ENCODE measurements at regions not wholly inside any gene's neighbourhood (a gene's known extent, or its start where the extent isn't known, plus 50 kb on each side); places are given as distances from the start of the nearest gene placed in this dataset.
A peak's percentile ranks its signal among the peaks of the same experiment; 100 is the strongest.
"Not testable (repeated sequence)": the region's sequence is repeated elsewhere in the genome, so short reads cannot be mapped to it uniquely, and the experiment has no call there.

DNA sequence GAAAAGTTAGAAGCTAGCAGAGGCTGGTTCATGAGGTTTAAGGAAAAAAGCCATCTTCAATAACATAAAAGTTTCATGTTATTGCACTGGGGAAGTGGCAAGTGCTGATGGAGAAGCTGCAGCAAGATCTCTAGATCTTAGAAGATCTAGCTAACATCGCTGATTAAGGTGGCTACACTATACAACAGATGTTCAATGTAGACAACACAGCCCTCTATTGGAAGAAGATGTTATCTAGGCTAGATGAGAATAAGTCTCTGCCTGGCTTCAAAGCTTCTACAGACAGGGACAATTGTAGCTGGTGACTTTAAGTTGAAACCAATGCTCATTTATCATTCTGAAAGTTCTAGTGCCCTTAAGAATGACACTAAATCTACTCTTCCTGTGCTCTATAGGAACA, 310.3 kb downstream of the KLF13 start:
- DNase-seq; H3K36me3 ChIP-seq; H3K4me1 ChIP-seq; H3K27ac ChIP-seq; H3K4me3 ChIP-seq; H3K27me3 ChIP-seq; H3K9me3 ChIP-seq; intact Hi-C loops (cut with DNase I): not testable (repeated sequence)
- WGBS, 2 donors = 75 to 85% methylated on average over 1 of the region's 1 CpG

DNA sequence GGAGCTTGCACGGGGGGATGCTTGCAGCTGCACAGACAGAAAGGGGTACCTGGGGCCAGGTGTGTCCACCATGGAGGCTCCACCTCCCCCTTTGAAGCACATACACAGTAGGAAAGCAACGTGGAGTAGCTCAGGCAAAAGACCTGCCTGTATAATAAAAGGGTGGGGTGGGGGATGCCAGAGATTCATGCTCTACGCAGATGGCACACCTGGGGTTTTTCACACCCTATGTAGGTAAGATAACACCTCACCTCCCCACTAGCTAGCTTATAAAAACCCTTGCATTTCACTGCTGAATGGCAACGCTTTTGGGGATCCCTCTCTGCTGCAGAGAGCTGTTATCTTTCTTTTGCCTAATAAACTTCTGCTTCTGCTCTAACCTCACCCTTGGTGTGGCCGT, 317.3 kb downstream of the KLF13 start:
- H3K4me3 ChIP-seq; H3K9me3 ChIP-seq; DNase-seq; H3K36me3 ChIP-seq; H3K4me1 ChIP-seq; intact Hi-C loops (cut with DNase I); H3K27ac ChIP-seq; H3K27me3 ChIP-seq: not testable (repeated sequence)
- WGBS, 2 donors = 60 to 78% methylated on average over 3 of the region's 5 CpGs

GRCh38 chr15:31644761-31645160, 318.1 kb downstream of the KLF13 start:
- H3K4me1 ChIP-seq; H3K4me3 ChIP-seq; DNase-seq; H3K27me3 ChIP-seq; H3K27ac ChIP-seq; H3K36me3 ChIP-seq; intact Hi-C loops (cut with DNase I); H3K9me3 ChIP-seq: not testable (repeated sequence)
- 54 to 76% methylated on average over 3 of the region's 3 CpGs for WGBS, 2 donors

- H3K27me3 ChIP-seq; DNase-seq; H3K27ac ChIP-seq; H3K4me1 ChIP-seq; H3K9me3 ChIP-seq; H3K36me3 ChIP-seq; H3K4me3 ChIP-seq; intact Hi-C loops (cut with DNase I): not testable (repeated sequence)
- WGBS, 2 donors = 43 to 72% methylated on average over 3 to 4 of the region's 5 CpGs
These were observed 320.7 kb downstream of the KLF13 start for GRCh38 chr15:31647337-31647826.

DNA sequence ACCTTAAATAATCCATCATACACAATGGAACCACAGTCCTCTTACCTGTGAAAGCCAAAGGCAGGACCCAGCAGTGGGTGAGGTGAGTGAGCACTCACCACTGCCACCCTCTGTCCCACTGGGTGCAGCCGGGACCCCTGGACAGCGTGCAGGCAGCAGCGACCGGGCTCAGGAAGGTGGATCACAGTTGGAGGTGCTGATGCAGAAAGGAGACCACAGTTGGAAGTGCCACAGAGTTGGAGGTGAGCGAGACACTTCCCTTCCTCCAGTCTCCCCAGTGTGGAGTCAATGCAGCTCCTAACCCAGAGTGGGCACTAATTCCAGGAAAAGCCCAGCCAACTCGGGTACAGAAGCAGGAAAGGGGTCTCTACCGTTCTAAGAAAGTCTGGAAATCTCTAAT, 323.0 kb downstream of the KLF13 start:
- DNase-seq; H3K27ac ChIP-seq; H3K4me1 ChIP-seq; H3K9me3 ChIP-seq; intact Hi-C loops (cut with DNase I); H3K27me3 ChIP-seq; H3K4me3 ChIP-seq; H3K36me3 ChIP-seq: not testable (repeated sequence)
- 35 to 74% methylated on average over 3 to 5 of the region's 7 CpGs for WGBS, 2 donors

GRCh38 chr15:31650055-31650701, 323.5 kb downstream of the KLF13 start:
- intact Hi-C loops (cut with DNase I); DNase-seq: not testable (repeated sequence)

GRCh38 chr15:31656915-31657314, 330.3 kb downstream of the KLF13 start:
- DNase-seq; intact Hi-C loops (cut with DNase I); H3K4me3 ChIP-seq: not testable (repeated sequence)

More at GRCh38 chr15:31650055-31650701, 323.5 kb downstream of the KLF13 start:
- not testable (repeated sequence) for H3K4me1 ChIP-seq, H3K27me3 ChIP-seq, H3K36me3 ChIP-seq, H3K9me3 ChIP-seq, H3K27ac ChIP-seq, H3K4me3 ChIP-seq
- TF ChIP-seq, protein P1, sequence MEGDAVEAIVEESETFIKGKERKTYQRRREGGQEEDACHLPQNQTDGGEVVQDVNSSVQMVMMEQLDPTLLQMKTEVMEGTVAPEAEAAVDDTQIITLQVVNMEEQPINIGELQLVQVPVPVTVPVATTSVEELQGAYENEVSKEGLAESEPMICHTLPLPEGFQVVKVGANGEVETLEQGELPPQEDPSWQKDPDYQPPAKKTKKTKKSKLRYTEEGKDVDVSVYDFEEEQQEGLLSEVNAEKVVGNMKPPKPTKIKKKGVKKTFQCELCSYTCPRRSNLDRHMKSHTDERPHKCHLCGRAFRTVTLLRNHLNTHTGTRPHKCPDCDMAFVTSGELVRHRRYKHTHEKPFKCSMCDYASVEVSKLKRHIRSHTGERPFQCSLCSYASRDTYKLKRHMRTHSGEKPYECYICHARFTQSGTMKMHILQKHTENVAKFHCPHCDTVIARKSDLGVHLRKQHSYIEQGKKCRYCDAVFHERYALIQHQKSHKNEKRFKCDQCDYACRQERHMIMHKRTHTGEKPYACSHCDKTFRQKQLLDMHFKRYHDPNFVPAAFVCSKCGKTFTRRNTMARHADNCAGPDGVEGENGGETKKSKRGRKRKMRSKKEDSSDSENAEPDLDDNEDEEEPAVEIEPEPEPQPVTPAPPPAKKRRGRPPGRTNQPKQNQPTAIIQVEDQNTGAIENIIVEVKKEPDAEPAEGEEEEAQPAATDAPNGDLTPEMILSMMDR (IDR thresholded peaks at IDR 0.05) = peak in 1 of 6 experiments; percentile 29
- 0% methylated on average over 1 of the region's 6 CpGs; no CpG with 5 or more reads in 1 of the 2 donors for WGBS, 2 donors

DNA sequence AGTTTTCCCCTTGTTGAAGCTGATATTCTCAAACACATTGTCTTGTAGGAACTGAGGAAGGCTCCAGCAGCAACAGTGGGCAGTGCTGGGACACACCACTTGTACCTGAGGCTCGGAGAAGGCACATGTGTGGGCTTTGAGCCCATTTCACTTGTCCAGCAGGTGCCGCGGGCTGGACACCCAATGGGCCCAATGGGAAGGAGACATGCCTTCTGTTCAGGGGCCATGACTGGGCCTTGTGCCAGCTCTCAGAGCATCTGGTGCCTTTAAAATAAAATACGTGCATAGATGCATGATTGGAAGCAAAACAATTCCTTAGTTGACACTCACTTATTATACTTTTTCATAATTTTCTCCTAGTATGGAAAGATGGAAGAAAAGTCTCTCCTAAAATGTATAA, 334.2 kb downstream of the KLF13 start:
- Histone ChIP-seq H3K27me3 (no peaks in the 10 kb centered on the region), H3K36me3 (no peaks in the 10 kb centered on the region), H3K27ac (no peak overlapping the region), H3K9me3 (no peaks in the 10 kb centered on the region), H3K4me3 (no peak overlapping the region), H3K4me1 (no peaks in the 10 kb centered on the region)
- 74 to 82% methylated on average over 4 of the region's 4 CpGs for WGBS, 2 donors
- TF ChIP-seq, protein P1 (IDR thresholded peaks at IDR 0.05) = no peak
- no peak for TF ChIP-seq POLR2A (IDR thresholded peaks at IDR 0.05)
- intact Hi-C loops (cut with DNase I) = no loop called here
- no peak for DNase-seq

More at GRCh38 chr15:31656915-31657314, 330.3 kb downstream of the KLF13 start:
- H3K9me3 ChIP-seq, H3K36me3 ChIP-seq, H3K27ac ChIP-seq, H3K27me3 ChIP-seq, H3K4me1 ChIP-seq: not testable (repeated sequence)
- WGBS, 2 donors = 75 to 83% methylated on average over 8 of the region's 8 CpGs

DNA sequence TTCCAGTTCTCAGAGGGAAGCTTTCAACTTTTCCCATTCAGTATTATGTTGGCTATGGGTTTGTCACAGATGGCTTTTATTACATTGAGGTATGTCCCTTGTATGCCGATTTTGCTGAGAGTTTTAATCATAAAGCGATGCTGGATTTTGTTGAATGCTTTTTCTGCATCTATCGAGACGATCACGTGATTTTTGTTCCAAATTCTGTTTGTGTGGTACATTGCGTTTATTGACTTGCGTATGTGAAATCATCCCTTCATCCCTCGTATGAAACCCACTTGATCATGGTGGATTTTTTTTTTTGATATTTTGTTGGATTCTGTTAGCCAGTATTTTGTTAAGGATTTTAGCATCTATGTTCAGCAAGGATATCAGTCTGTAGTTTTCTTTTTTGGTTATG, 339.1 kb downstream of the KLF13 start:
- 88 to 92% methylated on average over 8 of the region's 8 CpGs for WGBS, 2 donors
- H3K4me1 ChIP-seq; H3K9me3 ChIP-seq; intact Hi-C loops (cut with DNase I); H3K27me3 ChIP-seq; H3K4me3 ChIP-seq; DNase-seq; H3K36me3 ChIP-seq; H3K27ac ChIP-seq: not testable (repeated sequence)

GRCh38 chr15:31669158-31669908, 342.7 kb downstream of the KLF13 start:
- H3K9me3 ChIP-seq; DNase-seq; H3K36me3 ChIP-seq; intact Hi-C loops (cut with DNase I); H3K27me3 ChIP-seq; H3K27ac ChIP-seq; H3K4me1 ChIP-seq; H3K4me3 ChIP-seq: not testable (repeated sequence)
- 69 to 75% methylated on average over 7 to 11 of the region's 11 CpGs for WGBS, 2 donors

- H3K4me1 ChIP-seq; H3K9me3 ChIP-seq; DNase-seq; H3K4me3 ChIP-seq; intact Hi-C loops (cut with DNase I); H3K36me3 ChIP-seq; H3K27me3 ChIP-seq; H3K27ac ChIP-seq: not testable (repeated sequence)
- WGBS, 2 donors = 57 to 65% methylated on average over 3 of the region's 3 CpGs
These were observed 346.6 kb downstream of the KLF13 start for GRCh38 chr15:31673263-31673662.
